ENCODE measurements at regions not wholly inside any gene's neighbourhood (a gene's known extent, or its start where the extent isn't known, plus 50 kb on each side); places are given as distances from the start of the nearest gene placed in this dataset.

DNA sequence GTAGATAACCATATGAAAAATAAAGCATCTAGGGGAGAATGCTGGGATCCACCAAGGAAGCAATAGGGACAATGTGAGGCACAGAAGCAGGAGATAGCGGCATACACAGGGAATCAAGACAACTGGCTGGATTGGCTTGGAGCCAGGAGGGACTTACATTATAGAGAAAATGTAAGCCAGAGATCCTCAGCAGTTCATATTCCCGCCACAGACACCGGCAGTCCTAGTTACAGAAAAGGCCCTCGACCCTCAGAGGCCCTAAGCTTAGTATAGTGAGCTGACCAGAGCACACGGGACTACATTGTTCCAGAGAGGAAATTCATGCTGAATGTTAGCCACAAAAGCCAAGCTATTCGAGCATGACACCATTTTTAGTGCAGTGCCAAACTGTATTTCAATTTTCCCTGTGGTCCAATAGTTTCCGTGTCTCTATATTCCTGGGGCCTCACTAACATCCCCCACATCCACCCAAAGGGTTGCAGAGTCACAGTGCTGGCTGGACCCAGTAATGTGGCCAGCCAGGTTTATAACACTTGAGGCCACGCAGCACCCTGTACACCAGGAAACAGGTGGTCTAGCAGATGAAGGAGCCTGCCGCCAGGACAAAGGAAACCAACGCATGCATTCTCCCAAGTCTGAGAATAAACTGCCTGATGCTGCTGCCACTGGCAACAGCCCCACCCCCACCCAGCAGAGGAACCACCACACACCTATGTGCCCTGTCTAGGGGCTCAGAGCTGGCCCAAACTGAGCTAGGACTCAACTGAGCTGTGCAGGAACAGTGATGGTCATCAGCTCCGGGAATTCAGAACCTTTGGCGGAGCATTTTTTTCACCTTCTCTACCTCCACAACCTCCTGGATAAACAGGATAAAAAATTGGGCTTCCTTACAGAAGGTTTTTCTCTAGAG lies 693.2 kb upstream of the CHD1 start:
- TF ChIP-seq CTCF (IDR thresholded peaks at IDR 0.05; ENCODE audit: low read depth, low read length, missing control alignments) = no peak
- no peak overlapping the region for H3K4me3 ChIP-seq (ENCODE audit: low read depth, low read length)
- in situ Hi-C loops (cut with HindIII; ENCODE audit: low sequenced_read_pairs) = no loop called here
- no peak for DNase-seq (ENCODE audit: low read depth)

- no peak for DNase-seq (ENCODE audit: low read depth)
- in situ Hi-C loops (cut with HindIII; ENCODE audit: low sequenced_read_pairs) = no loop called here
- TF ChIP-seq CTCF (IDR thresholded peaks at IDR 0.05; ENCODE audit: low read depth, low read length, missing control alignments) = no peak
- no peak overlapping the region for H3K4me3 ChIP-seq (ENCODE audit: low read depth, low read length)
These were observed 688.5 kb upstream of the CHD1 start for GRCh38 chr5:99617335-99617734.

DNA sequence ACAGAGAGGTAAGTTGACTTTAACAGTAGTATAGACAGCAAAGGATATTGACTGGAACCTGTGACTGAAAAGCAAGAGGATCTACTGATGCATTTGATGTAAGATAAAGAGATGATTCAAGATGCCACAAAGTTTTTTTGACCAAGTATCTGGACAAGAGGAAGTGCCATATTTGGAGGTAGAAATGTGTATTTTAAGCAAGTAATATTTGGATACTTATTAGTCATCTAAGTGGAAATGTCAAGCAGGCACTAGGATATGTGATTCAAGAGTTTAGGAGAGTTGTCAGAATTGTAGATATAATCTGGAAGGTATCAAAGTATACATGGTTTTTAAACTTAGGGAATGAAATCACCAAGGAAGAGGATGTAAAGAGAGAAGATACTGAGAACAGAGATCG lies 686.1 kb upstream of the CHD1 start:
- H3K4me3 ChIP-seq (ENCODE audit: low read depth, low read length) = no peak overlapping the region
- no peak for DNase-seq (ENCODE audit: low read depth)
- TF ChIP-seq CTCF (IDR thresholded peaks at IDR 0.05; ENCODE audit: low read depth, low read length, missing control alignments) = no peak
- in situ Hi-C loops (cut with HindIII; ENCODE audit: low sequenced_read_pairs) = no loop called here

DNA sequence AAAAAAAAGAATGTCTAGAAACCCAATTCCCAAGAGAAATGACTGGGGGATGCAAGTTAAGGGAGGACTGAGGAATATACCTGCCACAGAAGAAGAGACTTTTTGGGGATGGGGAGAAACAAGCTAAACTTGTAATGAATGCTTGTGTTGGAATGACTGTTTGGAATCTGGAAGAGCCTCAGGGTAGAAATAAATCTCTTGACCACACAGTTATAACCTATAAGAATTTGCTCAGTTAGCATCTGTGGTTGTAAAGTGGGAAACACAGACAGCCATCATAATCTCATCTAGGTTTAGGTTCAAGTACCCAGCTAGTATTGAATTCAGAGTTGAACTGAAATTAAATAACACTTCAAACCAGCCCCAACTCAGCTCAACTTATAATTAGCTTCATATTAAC lies 678.3 kb upstream of the CHD1 start:
- H3K4me3 ChIP-seq (ENCODE audit: low read depth, low read length) = no peak overlapping the region
- DNase-seq (ENCODE audit: low read depth) = no peak
- in situ Hi-C loops (cut with HindIII; ENCODE audit: low sequenced_read_pairs) = no loop called here
- TF ChIP-seq CTCF (IDR thresholded peaks at IDR 0.05; ENCODE audit: low read depth, low read length, missing control alignments) = no peak

DNA sequence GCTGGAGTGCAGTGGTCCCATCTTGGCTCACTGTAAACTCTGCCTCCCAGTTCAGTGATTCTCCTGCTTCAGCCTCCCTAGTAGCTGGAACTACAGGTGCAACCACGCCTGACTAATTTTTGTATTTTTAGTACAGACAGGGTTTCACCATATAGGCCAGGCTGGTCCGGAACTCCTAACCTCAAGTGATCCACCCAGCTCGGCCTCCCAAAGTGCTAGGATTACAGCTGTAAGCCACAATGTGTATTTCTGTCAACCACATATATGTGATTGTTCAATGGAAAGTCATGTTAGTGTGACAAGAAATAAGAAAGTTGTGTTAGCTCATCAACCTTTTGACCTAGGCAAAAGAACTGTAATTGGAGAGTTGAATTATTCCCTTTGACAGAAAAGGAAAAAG lies 677.1 kb upstream of the CHD1 start:
- no peak for DNase-seq (ENCODE audit: low read depth)
- H3K4me3 ChIP-seq (ENCODE audit: low read depth, low read length) = no peak overlapping the region
- in situ Hi-C loops (cut with HindIII; ENCODE audit: low sequenced_read_pairs) = no loop called here
- no peak for TF ChIP-seq CTCF (IDR thresholded peaks at IDR 0.05; ENCODE audit: low read depth, low read length, missing control alignments)

GRCh38 chr5:99600952-99601351 lies 672.1 kb upstream of the CHD1 start:
- no peak overlapping the region for H3K4me3 ChIP-seq (ENCODE audit: low read depth, low read length)

More at GRCh38 chr5:99600952-99601351, 672.1 kb upstream of the CHD1 start:
- DNase-seq (ENCODE audit: low read depth) = peak; percentile 38
- TF ChIP-seq CTCF (IDR thresholded peaks at IDR 0.05; ENCODE audit: low read depth, low read length, missing control alignments) = no peak
- in situ Hi-C loops (cut with HindIII; ENCODE audit: low sequenced_read_pairs) = no loop called here
